NCI-H748 (cell line): ENCODE measurements at regions not wholly inside any gene's neighbourhood (a gene's known extent, or its start where the extent isn't known, plus 50 kb on each side); places are given as distances from the start of the nearest gene placed in this dataset.
"Not testable (repeated sequence)": the region's sequence is repeated elsewhere in the genome, so short reads cannot be mapped to it uniquely, and the experiment has no call there.

Experiments used
- DNase-seq: peaks from one replicate; lab custom pipeline; 2025; ENCODE audit not compliant: unreplicated experiment; lab: John Stamatoyannopoulos, UW

DNA sequence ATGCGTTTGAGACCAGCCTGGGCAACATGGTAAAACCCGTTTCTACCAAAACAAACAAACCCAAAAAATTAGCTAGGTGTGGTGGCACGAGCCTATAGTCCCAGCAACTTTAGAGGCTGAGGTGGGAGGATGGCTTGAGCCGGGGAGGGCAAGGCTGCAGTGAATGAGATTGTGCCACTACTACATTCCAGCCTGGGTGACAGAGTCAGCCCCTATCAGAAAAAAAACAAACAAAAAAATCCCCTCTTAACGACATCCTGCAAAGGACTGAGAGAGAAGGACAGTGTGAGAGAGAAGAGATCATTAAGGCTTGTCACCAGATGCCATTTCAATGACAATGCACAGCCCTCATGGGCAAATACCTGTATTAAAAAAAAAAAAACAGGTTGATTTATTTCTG, 266.7 kb upstream of the ATP10A start:
- DNase-seq: peak; percentile 44

DNA sequence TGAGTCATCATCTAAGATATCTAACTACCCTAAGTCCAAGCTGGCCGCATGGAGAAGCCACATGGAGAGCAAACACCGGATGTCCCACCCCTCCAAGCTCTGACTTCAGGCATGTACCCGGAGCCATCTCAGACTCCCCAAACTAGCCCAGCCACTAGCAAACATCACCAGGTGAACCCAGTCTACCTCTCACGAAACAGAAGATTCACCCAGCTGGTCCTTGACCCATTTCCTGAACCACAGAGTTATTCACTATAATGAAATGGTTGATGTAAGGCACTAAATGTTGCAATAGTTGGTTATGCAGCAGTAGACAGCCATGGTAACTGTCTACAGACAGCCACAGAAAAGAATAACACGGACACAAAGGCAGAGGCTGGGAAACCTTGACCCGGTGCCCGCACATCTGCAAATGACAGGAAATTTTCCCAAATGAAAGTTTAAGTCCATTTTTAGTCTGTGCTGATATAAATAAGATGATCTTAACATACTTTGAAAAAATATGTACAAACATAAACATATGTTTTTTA, 265.5 kb upstream of the ATP10A start:
- DNase-seq: no peak

DNA sequence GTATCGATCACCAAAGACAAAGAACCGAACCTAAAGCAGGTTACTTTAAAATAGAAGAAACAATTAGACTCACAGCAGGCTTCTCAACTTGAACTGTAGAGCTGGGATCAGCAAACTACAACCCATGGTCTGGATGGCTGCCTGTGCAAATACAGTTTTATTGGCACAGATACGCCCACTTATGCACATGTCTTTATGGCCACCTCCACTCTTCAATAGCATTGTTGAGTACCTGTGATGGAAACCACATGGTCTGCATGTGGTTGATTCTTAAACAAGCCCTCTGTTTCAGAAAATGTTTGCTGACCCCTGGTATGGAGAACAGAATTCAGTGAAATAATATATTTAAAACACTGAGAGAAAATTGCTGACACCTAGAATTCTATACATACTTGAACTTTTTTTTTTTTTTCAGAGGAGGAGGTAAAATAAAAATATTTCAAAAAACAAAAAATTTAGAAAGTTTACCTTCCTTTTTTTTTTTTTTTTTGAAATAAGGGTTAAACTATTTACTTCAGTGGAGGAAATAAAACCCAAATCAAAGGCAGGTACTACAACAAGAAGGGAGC, 263.8 kb upstream of the ATP10A start:
- DNase-seq: peak; percentile 93

DNA sequence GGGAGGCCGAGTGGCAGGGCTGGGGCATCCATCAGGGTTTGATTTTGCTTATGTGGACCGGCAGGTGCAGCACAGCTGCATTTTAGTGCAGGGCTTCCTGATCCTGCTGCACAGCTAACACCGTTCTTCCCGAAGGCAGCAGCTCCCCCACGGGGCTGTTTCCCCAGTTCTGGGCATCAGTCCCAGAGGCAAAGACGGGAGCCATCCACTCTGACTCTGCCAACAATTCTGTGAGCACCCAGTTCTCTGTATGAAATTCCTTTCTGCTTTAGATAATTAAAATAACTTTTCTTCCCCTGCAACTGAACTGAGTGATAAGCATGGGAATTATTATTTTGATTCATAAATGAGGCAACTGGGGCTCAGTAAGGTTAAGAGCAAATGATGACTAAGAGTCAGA, 262.9 kb upstream of the ATP10A start:
- peak; percentile 76 for DNase-seq

DNA sequence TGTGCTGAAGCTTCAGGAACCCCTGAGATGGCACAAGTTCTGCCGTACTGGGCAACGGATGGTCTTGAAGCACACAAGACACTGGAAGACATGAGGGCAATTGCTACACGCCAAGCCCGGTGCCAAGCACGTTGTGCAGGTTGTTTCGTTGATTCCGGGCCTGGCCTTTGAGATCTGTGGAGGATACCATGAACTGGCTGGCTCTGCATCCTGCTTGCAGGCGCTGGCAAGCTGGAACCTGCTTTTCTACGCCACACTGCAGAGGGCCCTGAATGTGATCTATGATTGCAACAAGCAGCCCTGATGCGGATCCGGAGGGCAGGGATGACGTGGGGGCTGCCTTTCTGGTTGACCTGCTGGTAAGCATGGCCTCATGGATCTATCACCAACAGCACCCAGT, 262.5 kb upstream of the ATP10A start:
- no peak for DNase-seq

DNA sequence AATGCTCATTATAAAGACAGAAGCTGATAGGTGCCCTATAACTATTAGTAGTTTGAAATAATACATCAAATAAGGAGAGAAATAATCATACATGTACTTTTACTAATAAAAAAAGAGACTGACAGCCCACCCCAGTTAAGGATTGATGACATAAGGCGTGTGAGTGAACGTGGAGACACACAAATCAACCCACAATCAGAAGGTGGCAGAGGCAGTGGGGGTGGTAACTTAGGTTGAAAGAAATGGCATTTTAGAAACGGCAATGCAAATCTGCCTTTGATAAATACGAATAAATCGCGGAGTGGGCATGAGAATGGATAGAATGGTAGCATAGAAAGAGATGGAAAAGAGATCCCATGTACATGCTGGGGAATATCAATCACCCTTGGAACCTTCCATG, 256.2 kb upstream of the ATP10A start:
- DNase-seq: no peak

DNA sequence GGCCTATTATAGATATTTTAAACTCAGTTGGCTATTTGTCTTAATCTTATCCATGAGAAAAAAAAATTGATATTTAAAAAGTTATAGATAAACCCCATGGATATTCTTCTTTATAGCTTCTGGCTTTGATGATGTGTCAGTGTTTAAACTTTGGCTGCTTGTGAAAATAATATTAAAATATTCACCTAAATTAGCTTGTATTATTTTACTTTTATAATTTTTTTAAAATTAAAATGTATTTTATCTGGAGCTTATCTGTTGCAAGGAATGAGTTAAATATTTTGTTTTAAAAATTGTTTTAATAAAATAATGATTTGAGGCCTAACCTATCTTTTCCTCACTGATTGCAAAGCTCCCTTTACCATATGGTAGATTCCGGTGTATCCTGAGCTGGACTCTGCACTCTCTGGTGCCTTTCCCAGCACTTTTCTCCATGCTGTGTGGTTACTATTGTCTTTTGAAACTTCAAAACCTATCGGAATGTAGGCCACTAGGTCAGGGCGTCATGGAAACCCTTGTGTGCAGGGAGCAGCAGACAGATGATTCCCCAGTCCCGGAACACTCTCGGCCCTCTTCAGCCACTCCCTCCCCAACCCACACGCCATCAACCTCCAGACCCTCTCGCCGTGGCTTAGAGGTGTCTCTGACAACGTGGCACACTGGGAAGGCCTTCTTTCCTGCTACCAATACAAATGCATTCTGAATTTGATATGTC, 252.3 kb upstream of the ATP10A start:
- DNase-seq: no peak

DNA sequence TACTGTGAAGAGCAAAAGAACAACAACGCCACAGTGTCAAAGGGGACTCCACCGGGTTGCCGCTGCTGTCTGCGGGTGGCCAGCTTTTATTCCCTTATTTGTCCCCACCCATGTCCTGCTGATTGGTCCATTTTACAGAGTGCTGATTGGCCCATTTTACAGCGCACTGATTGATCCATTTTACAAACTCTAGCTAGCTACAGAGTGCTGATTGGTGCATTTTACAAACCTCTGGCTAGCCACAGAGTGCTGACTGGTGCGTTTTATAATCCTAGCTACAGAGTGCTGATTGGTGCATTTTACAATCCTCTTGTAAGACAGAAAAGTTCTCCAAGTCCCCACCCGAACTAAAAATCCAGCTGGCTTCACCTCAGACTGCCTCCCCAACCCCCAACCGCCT, 251.0 kb upstream of the ATP10A start:
- DNase-seq: not testable (repeated sequence)

DNA sequence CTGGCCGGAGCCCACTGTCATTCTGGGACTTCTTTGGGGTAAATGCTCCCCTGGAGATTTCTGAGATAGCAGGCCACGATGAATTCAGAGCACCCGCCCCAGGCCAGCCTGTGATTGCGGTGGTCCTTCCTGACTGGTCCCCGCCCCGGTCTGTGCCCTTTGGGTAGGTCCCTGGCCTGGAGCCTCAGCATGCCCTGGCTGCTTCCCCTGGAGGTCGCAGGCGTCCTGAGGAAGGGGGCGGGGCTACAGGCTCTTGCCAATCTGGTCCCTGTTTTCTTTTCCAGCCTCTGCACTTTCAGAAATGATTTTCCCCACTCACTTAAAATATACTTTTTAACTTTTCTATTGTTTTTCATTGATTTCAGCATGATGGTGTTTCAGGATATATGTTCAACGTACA, 250.2 kb upstream of the ATP10A start:
- DNase-seq: no peak

DNA sequence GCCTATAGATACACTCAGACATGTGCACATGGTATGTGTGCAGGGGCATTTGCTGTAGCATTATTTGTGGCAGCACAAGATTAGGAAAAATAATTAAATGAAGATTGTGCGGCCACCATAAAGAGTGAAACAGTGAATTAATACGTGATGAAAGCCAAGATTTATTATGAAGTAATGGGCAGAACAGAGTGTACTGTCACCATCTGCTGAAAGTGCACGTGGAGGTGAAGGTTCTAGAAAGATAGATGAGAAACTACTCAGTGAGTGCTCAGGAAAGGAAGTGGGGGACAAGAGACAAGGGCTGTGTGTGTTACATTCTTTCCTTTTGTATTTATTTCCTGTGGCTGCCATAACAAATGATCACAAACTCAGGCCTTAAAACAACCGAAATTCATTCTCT, 246.1 kb upstream of the ATP10A start:
- no peak for DNase-seq

DNA sequence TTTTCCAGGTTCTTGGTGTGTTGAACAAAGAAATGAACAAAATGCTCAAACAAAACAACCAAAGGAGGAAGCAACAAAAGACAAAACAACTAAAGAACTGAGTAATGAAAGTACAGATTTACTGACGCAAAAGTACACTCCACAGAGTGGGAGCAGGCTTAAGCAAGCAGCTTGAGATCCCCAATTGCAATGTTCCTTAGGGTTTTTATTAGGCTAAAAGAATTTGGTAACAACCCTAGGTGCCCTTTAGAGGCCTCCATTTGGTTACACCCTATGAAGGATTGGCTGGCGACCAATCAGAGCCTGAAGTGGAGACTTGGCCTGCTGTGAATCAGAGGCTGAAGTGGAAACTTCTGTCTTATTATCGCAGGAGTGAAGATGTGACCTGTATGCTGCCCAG, 243.4 kb upstream of the ATP10A start:
- no peak for DNase-seq

DNA sequence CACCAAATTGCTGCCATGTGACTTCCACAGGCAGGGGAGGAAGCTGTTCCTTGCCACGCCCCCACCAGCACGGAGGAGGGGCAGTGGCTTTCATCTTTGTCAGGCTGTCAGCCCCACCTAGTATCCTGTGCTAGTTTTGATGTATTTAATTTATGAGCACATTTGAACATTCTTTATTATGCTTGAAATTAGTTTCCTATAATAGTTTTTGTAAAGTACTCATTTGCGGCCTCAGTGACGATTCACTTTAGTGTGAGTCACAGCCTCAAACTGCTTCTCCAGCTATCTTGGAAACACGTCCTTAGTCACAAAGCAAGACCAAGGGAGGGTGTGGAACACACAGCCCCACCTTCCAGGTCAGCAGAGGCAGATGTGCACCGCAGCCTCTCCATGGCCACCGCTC, 239.9 kb upstream of the ATP10A start:
- no peak for DNase-seq

DNA sequence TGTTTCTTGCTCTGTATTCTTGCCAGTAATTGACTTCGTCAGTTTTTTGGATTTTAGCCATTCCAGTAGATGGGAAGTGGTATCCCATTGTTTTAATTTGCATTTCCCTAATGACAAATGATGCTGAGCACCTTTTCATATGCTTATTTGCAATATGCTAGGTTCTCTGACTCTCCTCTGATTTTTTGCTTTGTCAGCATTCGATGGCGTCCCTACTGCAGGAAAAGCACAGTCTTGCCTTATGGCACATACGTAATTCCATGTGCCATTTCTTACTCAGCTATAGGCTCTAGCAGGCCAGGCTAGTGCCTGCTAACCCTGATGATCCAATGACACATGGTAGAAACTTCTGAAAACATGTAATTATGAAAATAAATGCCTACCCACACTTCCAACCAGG, 239.2 kb upstream of the ATP10A start:
- no peak for DNase-seq

DNA sequence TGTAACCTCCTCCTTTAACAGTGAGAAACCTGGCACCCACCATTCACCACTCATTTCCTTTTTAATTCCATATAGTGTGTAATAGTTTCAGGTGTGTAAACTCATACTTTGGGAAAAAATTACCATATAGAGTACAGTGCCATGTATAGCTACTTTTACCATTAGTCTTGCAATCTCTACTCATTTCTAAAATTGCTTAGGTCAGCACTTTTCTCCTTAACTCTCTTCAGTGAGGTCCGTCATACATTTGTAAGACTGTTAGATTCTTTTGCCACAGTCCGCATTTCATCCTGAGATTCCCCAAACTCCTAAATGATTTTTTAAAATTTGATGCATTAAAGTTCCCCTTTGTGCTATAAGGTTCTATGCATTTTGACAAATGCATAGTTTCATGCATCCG, 238.3 kb upstream of the ATP10A start:
- DNase-seq: no peak

DNA sequence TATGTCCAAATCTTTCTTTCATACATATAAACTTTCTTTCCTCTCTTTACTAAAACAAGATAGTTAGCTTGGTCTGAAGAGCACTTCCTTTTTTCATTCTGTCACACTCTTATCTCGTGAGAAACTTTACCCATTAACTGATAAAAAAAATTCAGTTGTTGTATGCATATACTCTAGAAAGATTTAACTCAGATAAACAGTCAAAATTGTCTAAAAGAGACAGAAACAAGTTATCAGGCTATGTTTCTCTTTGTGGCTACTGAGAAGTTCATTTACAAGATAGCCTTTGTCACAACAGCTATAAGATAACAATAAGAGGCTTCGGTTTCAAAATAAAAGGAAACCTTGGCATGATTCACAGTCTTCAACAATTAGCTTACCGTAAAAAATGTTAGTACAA, 235.7 kb upstream of the ATP10A start:
- DNase-seq: no peak

DNA sequence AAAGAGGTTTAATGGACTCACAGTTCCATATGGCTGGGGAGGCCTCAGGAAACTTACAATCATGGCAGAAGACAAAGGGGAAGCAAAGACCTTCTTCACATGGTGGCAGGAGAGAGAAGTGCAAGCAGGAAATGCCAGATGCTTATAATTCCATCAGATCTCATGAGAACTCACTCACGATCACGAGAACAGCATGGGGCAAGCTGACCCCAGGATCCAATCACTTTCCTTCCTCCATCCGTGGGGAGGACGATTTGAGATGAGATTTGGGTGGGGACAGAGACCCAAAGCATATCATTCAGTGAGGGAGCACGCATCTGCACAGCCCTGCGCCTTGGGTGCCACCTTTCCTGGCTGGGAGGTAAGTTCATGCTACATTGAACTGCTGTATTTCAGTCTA, 234.1 kb upstream of the ATP10A start:
- DNase-seq: no peak

DNA sequence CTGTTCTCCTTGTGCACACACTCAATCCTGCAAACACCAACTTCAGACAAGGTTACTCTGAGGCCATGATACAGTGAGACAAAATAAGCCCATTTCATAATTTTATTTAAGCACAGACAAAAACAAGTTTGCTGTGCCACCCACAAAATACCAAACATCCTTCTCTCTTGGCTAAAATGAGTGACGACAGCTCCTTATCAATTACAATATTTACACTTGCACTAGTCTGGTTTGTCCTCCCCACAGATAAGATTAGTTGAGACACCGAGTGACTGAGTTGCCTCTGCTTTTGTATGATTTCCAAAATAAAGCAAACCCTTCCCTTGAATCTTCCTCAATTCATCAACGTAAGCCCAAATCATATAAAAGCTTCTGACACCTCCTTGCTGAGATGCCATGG, 233.5 kb upstream of the ATP10A start:
- DNase-seq: no peak

DNA sequence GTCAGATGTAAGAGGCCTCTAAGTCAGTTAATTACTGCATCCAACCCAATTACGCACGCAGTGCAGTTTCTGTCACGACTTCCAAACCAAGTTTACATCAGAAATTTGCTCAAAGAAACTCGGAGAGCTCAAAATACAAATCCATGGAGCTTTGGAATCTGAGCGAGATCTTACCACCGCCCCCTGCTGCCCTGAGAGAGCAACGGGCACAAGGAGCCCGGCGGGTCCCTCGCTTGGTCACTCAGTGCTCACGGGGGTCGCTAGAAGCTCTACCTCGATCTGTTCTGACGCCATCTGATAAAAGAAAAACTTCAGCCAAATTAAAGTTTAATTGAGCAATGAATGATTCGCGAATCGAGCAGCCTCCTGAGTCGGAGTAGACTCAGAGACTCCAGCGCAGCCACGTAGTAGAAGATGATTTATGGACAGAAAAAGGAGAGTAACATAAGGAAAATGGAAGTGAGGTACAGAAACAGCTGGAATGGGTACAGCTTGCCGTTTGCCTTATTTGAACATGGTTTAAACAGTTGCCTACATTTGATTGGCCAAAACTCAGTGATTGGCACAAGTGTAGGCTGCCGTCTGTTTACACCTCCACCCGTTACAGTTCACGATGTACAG, 232.7 kb upstream of the ATP10A start:
- DNase-seq: no peak

DNA sequence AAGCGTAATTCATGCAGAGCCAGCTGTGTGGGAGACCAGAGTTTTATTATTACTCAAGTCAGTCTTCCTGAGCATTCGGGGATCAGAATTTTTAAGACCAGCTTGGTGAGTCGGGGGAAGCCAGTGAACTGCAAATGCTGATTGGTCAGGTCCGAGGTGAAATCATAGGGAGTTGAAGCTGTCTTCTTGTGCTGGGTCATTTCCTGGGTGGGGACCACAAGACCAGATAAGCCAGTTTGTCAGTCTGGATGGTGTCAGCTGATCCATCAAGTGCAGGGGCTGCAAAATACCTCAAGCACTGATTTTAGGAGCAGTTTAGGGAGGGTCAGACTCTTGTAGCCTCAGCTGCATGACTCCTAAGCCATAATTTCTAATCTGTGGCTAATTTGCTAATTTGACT, 228.1 kb upstream of the ATP10A start:
- peak; percentile 25 for DNase-seq

DNA sequence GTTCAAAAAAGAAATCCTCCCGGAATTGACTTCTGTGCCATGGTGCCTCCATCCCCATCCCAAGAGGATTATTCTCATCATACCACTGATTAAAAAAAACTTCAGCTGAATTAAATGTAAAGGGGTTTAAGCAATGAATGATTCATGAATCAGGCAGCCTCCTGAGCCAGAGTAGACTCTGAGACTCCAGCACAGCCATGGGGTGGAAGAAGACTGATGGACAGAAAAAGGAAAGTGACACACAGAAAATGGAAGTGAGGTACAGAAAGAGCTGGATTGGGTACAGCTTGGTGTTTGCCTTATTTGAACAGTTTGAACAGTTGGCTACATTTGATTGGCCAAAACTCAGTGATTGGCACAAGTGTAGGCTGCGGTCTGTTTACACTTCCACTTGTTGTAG, 224.8 kb upstream of the ATP10A start:
- no peak for DNase-seq

DNA sequence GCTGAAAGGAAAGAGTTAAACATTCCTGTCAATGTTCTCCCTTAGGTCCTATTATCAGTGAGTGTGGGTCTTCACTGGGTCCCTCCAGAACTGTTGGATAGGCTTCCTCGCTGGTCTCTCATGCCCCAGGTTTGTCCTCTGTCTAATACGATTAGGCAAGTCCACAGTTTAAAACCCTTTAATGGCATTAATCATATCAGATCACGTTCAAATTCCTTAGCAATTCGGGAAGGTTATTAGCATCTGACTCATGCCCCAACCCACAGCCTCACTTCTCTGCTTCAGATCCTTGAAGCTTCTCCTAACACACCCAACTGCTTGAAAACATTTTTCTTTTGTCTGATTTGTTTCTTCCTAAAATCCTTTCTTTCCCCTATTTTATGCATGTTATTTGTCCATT, 224.3 kb upstream of the ATP10A start:
- DNase-seq: no peak

DNA sequence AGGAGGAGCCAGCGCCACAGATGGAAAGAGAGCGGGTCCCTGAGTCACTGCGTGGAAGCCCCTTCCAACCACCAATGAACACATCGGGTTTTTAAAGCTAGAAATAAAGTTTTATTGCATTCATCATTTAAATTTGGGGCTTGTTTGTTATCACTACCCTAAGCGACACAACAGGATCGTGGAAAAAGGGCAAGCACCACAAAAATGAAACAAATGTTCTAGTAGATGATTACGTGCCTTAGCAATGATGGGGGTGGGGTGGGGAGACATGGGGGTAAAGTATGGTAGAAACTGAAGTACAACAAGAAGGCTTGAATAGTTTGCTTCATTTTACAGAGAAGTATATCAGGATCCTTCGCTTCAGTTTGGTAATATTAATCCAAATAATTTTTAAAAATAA, 221.6 kb upstream of the ATP10A start:
- DNase-seq: no peak

DNA sequence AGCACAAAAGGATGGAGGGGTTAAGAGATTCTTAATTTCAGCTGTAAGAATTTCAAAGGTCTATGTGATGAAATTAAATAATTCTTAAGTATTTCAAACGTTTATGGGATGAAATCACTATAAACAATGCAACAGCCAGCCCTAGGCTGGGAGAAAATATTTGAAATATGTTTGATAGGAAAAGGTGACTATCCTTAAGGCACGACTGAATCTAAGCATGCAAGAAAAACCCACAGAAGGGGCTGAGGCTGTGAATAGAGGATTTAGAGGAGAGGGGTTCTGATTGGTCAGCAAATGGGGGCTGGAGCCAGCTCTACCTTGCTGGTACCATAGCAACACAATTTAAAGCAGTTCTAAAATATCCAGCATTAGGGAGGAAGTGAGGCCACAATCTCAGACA, 220.8 kb upstream of the ATP10A start:
- peak; percentile 12 for DNase-seq
